OCI-LY1 (cell line): ENCODE measurements at regions not wholly inside any gene's neighbourhood (a gene's known extent, or its start where the extent isn't known, plus 50 kb on each side); places are given as distances from the start of the nearest gene placed in this dataset.

Experiments
- H2AFZ ChIP-seq: fragments of 200-600 bp; sonication (generic), shearing (Covaris generic); 2 replicates; pipeline ENCODE4 v1.6.0; 2014; ENCODE audit warnings: antibody characterized with exemption, mild to moderate bottlenecking, low read length
- H3F3A ChIP-seq: fragments of 200-600 bp; sonication (generic), shearing (Covaris generic); 2 replicates; pipeline ENCODE4 v1.6.0; 2014; ENCODE audit warnings: mild to moderate bottlenecking, antibody characterized with exemption, low read length, moderate library complexity; ENCODE audit not compliant: insufficient read depth
- H3K27ac ChIP-seq: fragments of 200-600 bp; sonication (generic); 2 replicates; pipeline ENCODE4 v1.5.1; 2014; ENCODE audit warnings: low read length, mixed run types, mild to moderate bottlenecking, low read depth; ENCODE audit not compliant: poor library complexity, severe bottlenecking
- H3K27me3 ChIP-seq: fragments of 200-600 bp; sonication (generic); 2 replicates; pipeline ENCODE4 v1.6.0; 2014; ENCODE audit warnings: antibody characterized with exemption, mild to moderate bottlenecking, low read length, moderate library complexity; ENCODE audit not compliant: insufficient read depth
- H3K36me3 ChIP-seq: fragments of 200-600 bp; sonication (generic); 2 replicates; pipeline ENCODE4 v1.6.1; 2014; ENCODE audit warnings: mild to moderate bottlenecking, antibody characterized with exemption, low read length, moderate library complexity, mixed read lengths; ENCODE audit not compliant: insufficient read depth
- H3K4me1 ChIP-seq: fragments of 200-600 bp; sonication (generic); 2 replicates; pipeline ENCODE4 v1.5.1; 2014; ENCODE audit warnings: mild to moderate bottlenecking, low read length, moderate library complexity; ENCODE audit not compliant: insufficient read depth, severe bottlenecking
- H3K4me2 ChIP-seq: fragments of 200-600 bp; sonication (generic), shearing (Covaris generic); 2 replicates; pipeline ENCODE4 v1.6.1; 2014; ENCODE audit warnings: low read length
- H3K4me3 ChIP-seq: fragments of 200-600 bp; sonication (generic); 2 replicates; pipeline ENCODE4 v1.5.1; 2014; ENCODE audit warnings: low read length, low read depth, mild to moderate bottlenecking, mixed read lengths; ENCODE audit not compliant: poor library complexity, severe bottlenecking
- H3K79me2 ChIP-seq: fragments of 200-600 bp; shearing (Covaris generic); 2 replicates; pipeline ENCODE4 v1.6.1; 2016; ENCODE audit warnings: mixed run types, low read length, mixed read lengths; ENCODE audit not compliant: insufficient read depth
- H3K9ac ChIP-seq: fragments of 200-600 bp; sonication (generic), shearing (Covaris generic); 2 replicates; pipeline ENCODE4 v1.6.1; 2014; ENCODE audit warnings: mild to moderate bottlenecking, low read length, mixed read lengths
- H3K9me2 ChIP-seq: fragments of 200-600 bp; sonication (generic), shearing (Covaris generic); 2 replicates; pipeline ENCODE4 v1.6.1; 2014; ENCODE audit warnings: low read depth, mild to moderate bottlenecking, low read length, mixed read lengths
- H3K9me3 ChIP-seq: fragments of 200-600 bp; shearing (Covaris generic); 2 replicates; pipeline ENCODE4 v1.6.1; 2014; ENCODE audit warnings: low read length, mixed read lengths
- H4K20me1 ChIP-seq: fragments of 200-600 bp; sonication (generic), shearing (Covaris generic); 2 replicates; pipeline ENCODE4 v1.6.0; 2016; ENCODE audit warnings: mild to moderate bottlenecking, low read length; ENCODE audit not compliant: insufficient read depth
- EZH2 ChIP-seq: fragments of 200-600 bp; sonication (generic), shearing (Covaris generic); IDR thresholded peaks from 2 replicates; pipeline ENCODE4 v1.8.0; 2017; ENCODE audit warnings: borderline replicate concordance, mixed run types, mild to moderate bottlenecking, antibody characterized with exemption, low read length, moderate library complexity, mixed read lengths
- TF ChIP-seq, protein P1 (sequence below): fragments of 200-600 bp; sonication (generic), shearing (Covaris generic); IDR thresholded peaks from 2 replicates; pipeline ENCODE4 v1.5.1; 2017; ENCODE audit warnings: mild to moderate bottlenecking, antibody characterized with exemption, low read length, moderate library complexity, mixed read lengths

DNA sequence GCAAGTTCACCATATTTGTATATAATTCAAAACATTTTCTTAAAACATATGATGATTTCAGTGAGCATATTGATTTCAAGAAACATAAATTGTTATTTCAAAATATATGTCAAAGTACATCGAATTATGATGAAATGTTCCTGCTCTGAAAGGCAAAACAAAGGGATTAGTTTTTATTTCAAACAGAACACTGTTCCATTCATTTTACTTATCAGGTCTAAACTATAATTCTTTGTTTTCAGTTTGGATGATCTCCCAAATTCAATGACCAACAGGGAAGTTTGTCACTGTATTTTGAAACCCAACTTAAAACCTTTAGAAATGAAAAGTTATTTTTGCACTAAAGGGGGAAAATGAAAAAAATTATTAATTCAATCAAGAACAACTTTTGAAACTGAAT, 610.2 kb downstream of the SLITRK1 start:
- H3K36me3 ChIP-seq: no peaks in the 10 kb centered on the region
- no peaks in the 10 kb centered on the region for H4K20me1 ChIP-seq
- no peak overlapping the region for H3K9ac ChIP-seq
- no peaks in the 10 kb centered on the region for H3K9me2 ChIP-seq
- no peaks in the 10 kb centered on the region for H3F3A ChIP-seq
- H2AFZ ChIP-seq: no peak overlapping the region
- H3K4me1 ChIP-seq: no peaks in the 10 kb centered on the region
- no peak overlapping the region for H3K4me2 ChIP-seq
- no peak overlapping the region for H3K27ac ChIP-seq
- no peaks in the 10 kb centered on the region for H3K79me2 ChIP-seq
- no peaks in the 10 kb centered on the region for H3K9me3 ChIP-seq
- no peaks in the 10 kb centered on the region for H3K27me3 ChIP-seq
- H3K4me3 ChIP-seq: no peak overlapping the region
- TF ChIP-seq EZH2: no peak
- TF ChIP-seq, protein P1, sequence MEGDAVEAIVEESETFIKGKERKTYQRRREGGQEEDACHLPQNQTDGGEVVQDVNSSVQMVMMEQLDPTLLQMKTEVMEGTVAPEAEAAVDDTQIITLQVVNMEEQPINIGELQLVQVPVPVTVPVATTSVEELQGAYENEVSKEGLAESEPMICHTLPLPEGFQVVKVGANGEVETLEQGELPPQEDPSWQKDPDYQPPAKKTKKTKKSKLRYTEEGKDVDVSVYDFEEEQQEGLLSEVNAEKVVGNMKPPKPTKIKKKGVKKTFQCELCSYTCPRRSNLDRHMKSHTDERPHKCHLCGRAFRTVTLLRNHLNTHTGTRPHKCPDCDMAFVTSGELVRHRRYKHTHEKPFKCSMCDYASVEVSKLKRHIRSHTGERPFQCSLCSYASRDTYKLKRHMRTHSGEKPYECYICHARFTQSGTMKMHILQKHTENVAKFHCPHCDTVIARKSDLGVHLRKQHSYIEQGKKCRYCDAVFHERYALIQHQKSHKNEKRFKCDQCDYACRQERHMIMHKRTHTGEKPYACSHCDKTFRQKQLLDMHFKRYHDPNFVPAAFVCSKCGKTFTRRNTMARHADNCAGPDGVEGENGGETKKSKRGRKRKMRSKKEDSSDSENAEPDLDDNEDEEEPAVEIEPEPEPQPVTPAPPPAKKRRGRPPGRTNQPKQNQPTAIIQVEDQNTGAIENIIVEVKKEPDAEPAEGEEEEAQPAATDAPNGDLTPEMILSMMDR: no peak

DNA sequence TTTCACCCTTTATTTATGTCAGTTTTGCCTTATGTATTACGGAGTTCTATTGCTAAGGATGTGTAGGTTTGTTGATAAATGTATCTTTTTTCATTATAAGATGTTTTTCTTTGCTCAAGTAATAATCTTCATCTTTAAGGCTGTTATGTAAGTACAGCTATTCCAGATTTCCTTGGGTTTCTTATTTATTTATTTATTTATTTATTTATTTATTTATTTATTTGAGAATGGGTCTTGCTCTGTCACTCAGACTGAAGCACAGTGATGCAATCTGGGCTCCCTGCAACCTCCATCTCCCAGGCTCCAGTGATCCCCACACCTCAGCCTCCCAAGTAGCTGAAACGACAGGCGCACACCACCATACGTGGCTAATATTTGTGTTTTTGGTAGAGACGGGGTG, 617.0 kb downstream of the SLITRK1 start:
- Histone ChIP-seq H3K4me3 (no peak overlapping the region), H4K20me1 (no peaks in the 10 kb centered on the region), H3K36me3 (no peaks in the 10 kb centered on the region), H3K27me3 (no peaks in the 10 kb centered on the region), H2AFZ (no peak overlapping the region), H3F3A (no peaks in the 10 kb centered on the region), H3K9me3 (no peaks in the 10 kb centered on the region), H3K9ac (no peak overlapping the region), H3K27ac (no peak overlapping the region), H3K9me2 (no peaks in the 10 kb centered on the region), H3K79me2 (no peaks in the 10 kb centered on the region), H3K4me1 (no peaks in the 10 kb centered on the region), H3K4me2 (no peak overlapping the region)
- TF ChIP-seq, protein P1: no peak
- TF ChIP-seq EZH2: no peak

DNA sequence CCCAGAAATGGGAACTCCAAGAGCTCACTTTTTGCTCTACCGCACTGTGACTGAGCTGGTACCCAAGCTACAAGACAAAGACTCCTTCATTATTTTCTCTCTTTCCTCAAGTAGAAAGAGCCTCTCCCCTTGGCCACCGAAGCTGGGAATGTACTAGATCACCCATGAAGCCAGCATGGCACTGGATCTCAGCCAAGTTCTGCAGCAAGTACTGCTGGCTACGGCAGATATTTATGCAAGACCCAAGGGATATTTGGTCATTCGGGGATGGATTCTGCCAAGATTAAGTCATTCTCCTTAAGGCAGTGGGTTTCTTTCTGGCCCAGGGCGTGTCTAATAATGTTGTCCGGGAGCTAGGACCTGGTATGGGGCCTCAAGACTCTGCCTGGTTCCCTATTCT, 633.5 kb downstream of the SLITRK1 start:
- no peak overlapping the region for H2AFZ ChIP-seq
- H3K79me2 ChIP-seq: no peaks in the 10 kb centered on the region
- H3K9me3 ChIP-seq: no peaks in the 10 kb centered on the region
- no peak for TF ChIP-seq EZH2
- TF ChIP-seq, protein P1: no peak
- H3K27me3 ChIP-seq: no peaks in the 10 kb centered on the region
- H3K27ac ChIP-seq: no peak overlapping the region
- H3K9ac ChIP-seq: no peak overlapping the region
- no peaks in the 10 kb centered on the region for H3K4me1 ChIP-seq
- H3K9me2 ChIP-seq: no peaks in the 10 kb centered on the region
- no peaks in the 10 kb centered on the region for H4K20me1 ChIP-seq
- no peaks in the 10 kb centered on the region for H3F3A ChIP-seq
- H3K4me3 ChIP-seq: no peak overlapping the region
- no peak overlapping the region for H3K4me2 ChIP-seq
- no peaks in the 10 kb centered on the region for H3K36me3 ChIP-seq
